HG03571 (cell line): ENCODE measurements at regions not wholly inside any gene's neighbourhood (a gene's known extent, or its start where the extent isn't known, plus 50 kb on each side); places are given as distances from the start of the nearest gene placed in this dataset.
A peak's percentile ranks its signal among the peaks of the same experiment; 100 is the strongest.

Experiments
- ATAC-seq: cut with Tn5 transposase; IDR thresholded peaks from one replicate; pipeline ENCODE4 v1.9.1; 2021; ENCODE audit not compliant: unreplicated experiment

DNA sequence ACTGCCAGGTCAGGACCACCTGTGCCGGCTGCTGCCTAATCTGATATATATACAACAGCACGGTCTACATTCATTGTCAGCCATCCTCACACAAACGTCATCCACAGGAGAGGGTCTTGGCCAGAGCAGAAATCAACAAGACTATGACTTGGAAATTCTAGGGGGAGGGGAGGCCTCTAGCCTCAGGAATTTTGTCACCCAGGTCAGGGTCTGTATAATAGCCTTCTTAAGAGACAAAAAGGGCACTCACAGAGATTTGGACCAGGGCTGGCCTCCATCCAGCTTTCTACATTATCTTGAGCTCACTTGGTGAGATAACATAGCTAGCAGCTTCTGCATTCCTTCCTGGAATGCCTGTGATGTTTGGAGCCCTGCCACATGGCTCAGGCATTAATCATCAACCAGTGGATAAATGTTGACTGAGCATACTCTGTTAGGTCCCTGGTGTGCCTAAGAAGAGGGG lies 50.4 kb upstream of the CTIF start:
- ATAC-seq, result no peak

DNA sequence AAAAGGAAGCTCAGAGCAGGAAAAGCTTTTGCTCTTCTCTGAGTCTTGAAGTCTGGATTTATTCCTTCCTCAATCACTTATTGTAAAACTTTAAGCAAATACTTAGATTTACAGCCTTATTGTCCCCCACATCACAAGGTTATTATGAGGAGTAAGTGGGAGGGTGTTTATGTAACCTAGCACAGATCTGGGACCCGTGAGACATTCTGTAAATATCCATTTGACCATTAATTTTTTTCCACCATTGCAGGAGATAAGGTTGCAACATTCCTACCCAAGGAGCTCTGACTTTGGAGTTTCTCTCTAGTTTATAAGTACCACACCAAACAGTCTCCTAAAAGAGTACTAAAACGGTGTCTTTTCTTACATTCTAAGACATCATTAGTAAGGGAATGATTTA lies 52.1 kb upstream of the CTIF start:
- no peak for ATAC-seq

DNA sequence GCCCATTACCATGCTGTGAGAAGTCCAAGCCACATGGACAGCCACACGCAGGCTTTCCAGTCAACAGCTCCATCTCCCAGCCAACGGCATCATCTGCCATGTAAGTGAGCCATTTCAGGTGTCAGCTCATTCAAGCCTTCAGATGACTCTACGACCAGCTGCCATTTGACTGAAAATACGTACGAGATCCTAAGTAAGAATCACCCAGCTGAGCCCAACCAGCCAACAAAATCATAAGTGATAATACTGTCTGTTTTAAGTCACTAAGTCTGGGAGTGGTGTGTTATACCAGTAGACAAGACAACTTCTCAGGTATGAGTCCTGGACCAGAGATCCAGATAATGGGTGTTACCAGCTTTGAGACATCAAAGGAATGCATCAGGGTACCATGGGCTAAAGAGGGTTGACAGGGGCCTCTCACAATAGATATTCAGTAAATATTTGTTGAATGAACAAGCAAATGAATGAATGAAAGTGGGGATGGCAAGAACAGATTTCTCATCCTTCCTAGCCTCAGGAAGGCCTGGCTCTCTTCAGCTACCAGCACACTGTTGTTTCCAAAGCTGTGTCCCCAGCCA lies 52.9 kb upstream of the CTIF start:
- ATAC-seq, result no peak

DNA sequence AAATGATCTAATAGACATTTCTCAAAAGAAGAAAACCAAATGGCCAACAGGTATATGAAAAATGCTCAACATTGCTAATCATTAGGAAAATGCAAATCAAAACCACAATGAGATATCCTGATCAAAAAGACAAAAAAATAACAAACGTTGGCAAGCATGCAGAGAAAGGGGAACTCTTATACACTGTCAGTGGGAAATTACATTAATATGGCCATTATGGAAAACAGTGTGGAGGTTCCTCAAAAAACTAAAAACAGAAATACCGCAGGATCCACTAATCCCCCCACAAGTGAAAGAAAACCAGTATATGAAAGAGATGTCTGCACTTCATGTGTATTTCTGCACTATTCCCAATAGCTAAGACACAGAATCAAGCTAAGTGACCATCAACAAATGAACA lies 57.7 kb upstream of the CTIF start:
- no peak for ATAC-seq

DNA sequence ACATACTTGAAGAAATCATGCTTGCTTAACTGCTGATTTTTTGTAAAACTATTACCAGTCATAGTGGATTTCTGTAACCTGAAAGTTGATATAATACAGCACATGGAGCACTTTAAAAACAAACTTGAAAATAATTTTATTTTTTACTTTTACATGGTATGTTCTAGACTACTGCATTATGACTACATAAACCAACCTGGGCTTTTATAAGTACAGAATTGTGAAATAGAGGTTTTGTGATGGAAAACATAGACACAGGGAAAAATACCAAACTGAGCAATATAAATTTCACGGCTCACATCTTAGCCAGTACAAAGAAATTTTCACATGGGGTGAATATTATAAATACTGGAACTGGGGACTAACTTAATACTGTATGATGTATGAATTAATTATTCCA lies 59.3 kb upstream of the CTIF start:
- no peak for ATAC-seq

DNA sequence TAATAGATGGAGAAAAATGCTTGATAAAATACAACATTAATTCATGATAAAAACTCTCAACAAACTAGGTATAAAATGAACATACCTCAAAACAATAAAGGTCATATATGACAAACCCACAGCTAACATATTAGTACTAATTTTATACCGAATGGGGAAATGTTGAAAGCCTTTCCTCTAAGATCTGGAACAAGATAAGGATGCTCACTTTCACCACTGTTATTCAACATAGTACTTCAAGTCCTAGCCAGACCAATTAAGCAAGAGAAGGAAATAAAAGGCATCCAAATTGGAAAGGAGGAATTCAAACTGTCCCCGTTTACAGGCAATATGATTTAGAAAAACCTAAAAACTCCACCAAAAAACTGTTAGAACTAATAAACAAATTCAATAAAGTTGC lies 61.5 kb upstream of the CTIF start:
- no peak for ATAC-seq

DNA sequence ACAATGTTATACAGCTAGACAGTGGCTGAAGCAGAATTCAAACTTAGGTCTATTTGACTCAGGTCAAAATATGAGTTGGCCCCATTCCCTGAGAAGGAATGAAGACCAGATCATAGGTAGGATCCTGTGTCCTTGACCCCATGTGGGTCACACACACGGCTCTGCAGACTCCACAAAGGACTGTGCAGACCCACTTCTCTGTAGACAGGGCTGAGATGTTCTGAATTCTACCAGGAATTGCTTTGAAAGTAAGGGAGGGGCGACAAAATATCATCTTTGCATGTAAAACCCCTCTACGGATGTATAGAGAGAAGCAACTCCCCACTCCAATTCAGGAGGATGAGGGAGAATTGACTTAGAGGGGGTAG lies 62.3 kb upstream of the CTIF start:
- ATAC-seq, result no peak

DNA sequence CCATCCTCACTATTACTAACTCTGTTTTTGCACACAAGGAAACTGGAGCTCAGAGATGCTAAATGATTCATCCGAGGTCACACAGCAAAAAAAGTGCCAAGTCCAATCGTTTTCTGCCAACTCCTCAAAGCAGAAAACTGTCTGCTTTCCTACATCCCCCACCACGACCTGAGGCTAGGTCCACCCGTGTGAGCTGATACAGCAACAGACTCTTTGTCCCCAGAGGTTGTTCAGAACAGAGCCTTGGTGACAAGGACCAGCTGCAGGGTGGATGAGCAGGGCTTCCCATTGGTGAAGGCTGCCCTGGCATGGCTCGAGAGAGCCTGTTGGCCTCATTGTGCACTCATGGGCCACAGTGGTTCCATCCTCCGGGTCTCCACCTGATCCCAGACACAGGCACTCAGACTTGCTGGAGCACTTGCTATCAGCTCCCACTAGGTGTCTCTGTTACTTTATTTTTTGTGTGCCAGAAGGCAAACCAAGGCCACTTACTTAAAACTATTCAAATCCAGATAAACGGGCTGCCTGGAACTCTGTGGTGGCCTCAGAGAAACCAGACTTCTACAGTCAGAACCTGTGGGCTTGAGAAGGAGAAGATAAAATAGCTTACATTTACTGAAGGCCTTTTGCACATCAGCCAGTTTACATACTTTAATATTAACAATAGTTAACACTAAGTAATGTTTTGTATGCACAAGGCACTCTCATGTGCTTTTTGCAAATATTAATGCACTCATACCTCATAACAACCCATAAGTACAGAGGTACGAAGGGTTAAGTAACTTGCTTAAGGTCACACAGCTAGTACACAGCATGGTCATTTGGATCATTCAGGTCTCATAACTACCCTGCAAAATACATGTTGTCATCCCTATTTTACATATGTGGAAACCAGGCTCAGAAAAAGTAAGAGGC lies 62.9 kb upstream of the CTIF start:
- ATAC-seq, result peak; percentile 53

DNA sequence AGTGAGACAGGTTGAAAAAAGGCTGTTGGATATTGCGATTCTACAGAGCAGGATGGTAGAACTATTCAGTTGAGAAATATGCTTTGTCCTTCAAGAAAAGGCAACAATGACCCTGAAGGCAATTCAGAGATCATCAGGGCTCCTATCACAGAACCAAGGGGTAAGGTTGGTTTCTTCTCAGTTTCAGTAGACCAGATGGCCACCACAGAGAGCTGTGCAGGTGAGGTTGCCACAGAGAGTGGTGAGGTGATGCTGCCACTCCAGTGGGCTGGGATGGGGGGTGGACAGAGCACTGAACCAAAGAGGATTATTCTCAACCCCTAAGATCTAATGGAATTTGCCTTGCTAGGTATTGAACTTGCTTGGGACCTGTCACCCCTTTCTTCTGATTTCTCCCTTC lies 64.6 kb upstream of the ZBTB7C start:
- ATAC-seq, result no peak

DNA sequence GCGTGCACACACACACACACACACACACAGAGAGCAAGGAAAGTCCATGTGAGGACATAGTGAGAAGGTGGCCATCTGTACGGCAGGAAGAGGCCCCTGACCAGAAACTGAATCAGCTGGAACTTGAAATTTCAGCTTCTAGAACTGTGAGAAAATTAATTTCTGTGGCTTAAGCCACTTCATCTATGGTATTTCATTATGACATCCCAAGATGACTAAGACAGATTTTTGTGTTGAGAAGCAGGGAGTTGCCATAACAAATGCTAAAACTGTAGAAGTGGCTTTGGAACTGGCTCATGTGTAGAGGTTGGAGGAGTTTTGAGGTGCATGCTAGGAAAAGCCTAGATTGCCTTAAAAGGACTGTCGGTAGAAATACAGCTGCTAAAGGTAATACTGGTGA lies 63.4 kb upstream of the ZBTB7C start:
- ATAC-seq, result no peak

DNA sequence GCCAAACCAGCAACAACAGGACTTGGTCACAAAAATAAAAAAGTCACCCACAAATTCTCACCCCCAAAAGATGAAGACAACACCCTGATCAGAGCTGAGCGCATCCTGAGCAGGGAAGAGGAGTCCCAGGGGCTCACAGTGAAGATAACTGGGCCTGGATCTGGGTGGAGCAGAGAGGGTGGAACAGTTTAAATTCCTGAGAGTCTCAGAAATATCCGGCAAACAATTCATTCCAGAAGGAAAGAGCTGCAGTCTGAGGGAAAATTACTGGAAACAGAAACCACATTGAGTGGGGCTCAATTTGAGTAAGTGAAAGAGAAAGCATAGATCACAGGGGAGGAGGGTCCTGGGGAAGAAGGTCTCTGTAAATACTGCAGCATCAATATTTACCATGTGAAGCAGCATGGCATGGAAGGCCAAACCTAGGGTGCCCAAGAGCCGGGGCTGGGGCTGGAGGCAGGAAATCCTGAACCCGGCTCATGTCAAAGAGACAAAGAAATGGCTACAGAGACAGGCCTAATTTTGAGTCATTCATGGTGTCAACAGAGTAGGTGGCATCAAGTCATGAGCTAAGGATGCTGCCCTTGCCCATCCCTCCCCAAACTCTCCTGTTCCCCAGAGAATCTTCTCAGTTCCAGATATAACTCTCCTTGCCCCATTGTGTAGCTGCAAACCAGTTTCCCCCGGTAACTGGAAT lies 61.4 kb upstream of the ZBTB7C start:
- no peak for ATAC-seq

DNA sequence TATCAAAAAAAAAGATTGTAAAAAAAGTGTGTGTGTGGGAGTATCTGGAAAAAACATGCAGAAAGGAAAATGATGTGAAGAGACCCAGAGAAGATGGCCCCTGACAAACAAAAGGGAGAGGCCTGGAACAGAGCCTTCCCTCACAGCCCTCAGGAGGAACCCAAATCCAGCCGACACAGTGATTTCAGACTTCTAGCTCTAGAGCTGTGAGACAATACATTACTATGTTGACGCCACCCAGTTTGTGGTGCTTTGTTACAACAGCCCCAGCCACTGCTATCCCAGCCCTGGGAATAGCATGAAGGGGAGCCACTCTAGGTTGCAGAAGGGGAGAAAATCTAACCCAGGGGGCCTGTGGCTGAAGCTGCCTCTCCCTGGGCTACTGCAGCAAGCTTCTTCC lies 59.0 kb upstream of the ZBTB7C start:
- no peak for ATAC-seq

DNA sequence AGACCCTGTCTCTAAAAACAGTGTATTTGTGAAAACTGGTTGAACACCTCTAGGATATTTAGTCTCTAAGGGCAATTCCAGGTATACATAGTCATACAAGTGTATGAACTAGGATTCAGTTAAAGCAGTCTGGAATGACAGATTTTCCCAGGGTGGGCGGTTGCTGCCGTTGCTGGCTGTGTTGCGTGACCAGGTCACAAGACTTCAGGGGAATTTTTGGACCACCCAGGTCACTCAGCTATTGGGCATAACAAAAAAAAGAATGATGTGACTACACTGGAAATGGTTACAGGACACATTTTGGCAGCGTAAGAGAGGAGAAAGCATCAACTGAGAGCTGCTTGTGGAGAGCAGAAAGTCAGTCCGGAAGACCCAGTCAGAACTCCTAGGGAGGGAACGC lies 58.0 kb upstream of the ZBTB7C start:
- ATAC-seq, result no peak

DNA sequence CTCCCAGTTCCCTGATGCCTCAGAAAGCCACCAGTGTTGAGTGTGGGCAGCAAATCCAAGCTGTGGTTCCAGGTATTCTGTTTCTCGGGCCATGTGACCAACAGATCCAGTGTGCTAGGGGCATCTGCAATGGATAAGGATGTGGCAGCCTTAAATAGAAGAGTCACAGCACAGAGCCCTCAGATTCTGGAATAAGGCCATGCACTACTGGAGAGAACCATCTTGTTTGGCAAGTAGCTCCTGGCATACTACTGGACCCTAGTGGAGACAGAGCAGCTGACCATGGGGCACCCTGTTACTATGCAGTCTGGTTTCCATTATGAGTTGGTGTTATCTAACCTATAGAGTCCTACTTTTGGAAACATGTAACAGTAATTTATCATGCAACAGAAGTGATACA lies 53.3 kb upstream of the ZBTB7C start:
- no peak for ATAC-seq

DNA sequence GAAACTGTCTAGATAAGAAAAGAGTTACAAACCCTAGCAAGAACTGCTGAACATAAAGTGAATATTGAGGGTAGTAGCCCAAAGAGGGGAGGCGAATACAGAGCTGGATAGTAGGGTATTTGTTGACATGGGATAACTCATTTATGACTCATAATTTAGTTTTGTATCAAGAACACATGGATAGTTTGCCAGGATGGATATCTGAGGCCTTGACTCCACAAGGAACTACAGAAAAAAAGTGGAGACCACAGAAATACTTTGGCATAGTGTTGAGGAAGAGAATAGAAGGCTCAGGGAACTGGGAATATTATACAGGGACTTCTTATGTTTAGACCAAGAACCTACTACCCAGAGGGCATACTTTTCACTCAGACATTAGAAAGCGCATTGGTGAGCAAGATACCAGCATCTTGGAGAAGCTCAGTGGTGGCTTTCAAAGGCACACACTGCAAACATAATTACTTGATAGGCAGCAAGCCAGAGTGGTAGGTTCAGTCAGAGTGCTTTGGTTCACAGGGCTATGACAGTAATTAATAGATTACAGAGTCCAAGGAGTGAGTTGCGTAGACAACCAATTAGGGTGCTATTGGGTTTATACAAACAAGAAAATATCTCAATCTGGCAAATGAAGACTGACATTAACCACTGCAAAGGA lies 51.9 kb upstream of the ZBTB7C start:
- no peak for ATAC-seq

DNA sequence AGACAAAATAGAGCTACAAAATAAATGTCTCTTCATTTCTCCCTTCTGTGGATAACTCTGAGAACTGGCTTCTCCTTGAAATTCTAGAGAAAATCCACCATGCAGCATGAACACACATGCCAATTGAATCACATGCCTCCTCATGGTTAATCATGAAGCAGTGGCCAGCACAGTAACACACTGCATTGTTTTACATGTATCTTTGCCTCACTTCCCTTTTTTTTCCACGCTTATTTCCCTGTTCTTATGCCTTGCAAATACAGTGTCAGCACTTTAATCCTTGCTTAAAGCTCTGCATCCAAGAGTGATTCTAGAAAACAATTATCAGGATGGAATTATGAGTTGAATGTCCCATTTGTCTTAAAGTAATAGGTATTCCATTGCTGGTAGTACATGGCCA lies 50.3 kb upstream of the ZBTB7C start:
- no peak for ATAC-seq

DNA sequence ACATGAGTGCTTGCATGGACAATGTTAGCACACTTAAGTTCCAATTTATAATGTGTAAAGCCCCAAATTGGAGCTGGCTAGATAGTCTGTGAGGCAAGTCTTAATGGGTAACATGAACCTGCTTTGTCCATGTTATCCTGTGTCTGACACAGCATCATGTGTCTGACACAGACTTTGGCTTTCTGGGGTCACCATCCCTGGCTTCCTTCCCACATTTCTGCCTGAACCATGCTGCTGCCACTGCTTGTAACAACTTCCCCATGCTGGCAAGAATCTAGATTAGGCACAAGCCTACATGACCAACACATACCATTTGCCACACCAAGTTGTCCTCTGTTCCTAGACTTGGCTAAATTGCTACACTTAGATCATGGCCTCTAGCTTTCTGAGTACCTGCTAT lies 49.8 kb upstream of the ZBTB7C start:
- ATAC-seq, result no peak
